WTC11 (cell line): ENCODE measurements at regions not wholly inside any gene's neighbourhood (a gene's known extent, or its start where the extent isn't known, plus 50 kb on each side); places are given as distances from the start of the nearest gene placed in this dataset.

Experiments used
- ATAC-seq: fragments of 200-7000 bp; cut with Tn5 transposase; 2 replicates; pipeline ENCODE4 v1.10.0; 2021; ENCODE audit warnings: mild to moderate bottlenecking, moderate library complexity
- CTCF ChIA-PET: fragments of 300-600 bp; sonication (Branson Sonifier 250); formaldehyde crosslinking; loops from one replicate; lab custom pipeline; 2021; ENCODE audit warnings: antibody characterized with exemption; lab: Charles Lee
- POLR2A ChIA-PET: fragments of 350-600 bp; sonication (Branson Sonifier 250); formaldehyde crosslinking; loops from one replicate; lab custom pipeline; 2021; ENCODE audit warnings: antibody characterized with exemption; lab: Charles Lee
- DNase-seq: peaks from one replicate; pipeline ENCODE4 v3.0.0; 2021; ENCODE audit warnings: low spot score
- H3K27ac Mint-ChIP-seq: 2 replicates; pipeline ENCODE4 v1.8.0; 2021; ENCODE audit warnings: mixed read lengths
- H3K27me3 Mint-ChIP-seq: 2 replicates; pipeline ENCODE4 v1.8.0; 2021; ENCODE audit warnings: low read depth, mild to moderate bottlenecking, moderate library complexity, mixed read lengths
- H3K36me3 Mint-ChIP-seq: 2 replicates; pipeline ENCODE4 v1.8.0; 2021; ENCODE audit warnings: mixed read lengths
- H3K4me1 Mint-ChIP-seq: 2 replicates; pipeline ENCODE4 v1.8.0; 2022; ENCODE audit warnings: mixed read lengths
- H3K4me3 Mint-ChIP-seq: 2 replicates; pipeline ENCODE4 v1.8.0; 2021; ENCODE audit warnings: mild to moderate bottlenecking, moderate library complexity, mixed read lengths
- H3K9me3 Mint-ChIP-seq: 2 replicates; pipeline ENCODE4 v1.8.0; 2021; ENCODE audit warnings: mixed read lengths
- CTCF ChIP-seq: fragments of 200-600 bp; IDR thresholded peaks from 2 replicates; pipeline ENCODE4 v1.8.0; 2022; ENCODE audit warnings: antibody characterized with exemption
- EMX1 ChIP-seq: fragments of 250-450 bp; sonication (Bioruptor Pico); IDR thresholded peaks from 2 replicates; pipeline ENCODE4 v1.8.0; 2021; ENCODE audit warnings: mild to moderate bottlenecking
- FOXK1 ChIP-seq: sonication (generic); formaldehyde crosslinking; IDR thresholded peaks from 2 replicates; pipeline ENCODE4 v1.8.0; 2022; ENCODE audit warnings: mild to moderate bottlenecking, moderate library complexity, missing genetic modification reagents
- FOXP1 ChIP-seq: sonication (generic); formaldehyde crosslinking; IDR thresholded peaks from 2 replicates; pipeline ENCODE4 v1.8.0; 2022; ENCODE audit warnings: missing genetic modification reagents, mild to moderate bottlenecking, moderate library complexity, borderline replicate concordance
- GTF2I ChIP-seq: fragments of 250-450 bp; sonication (Bioruptor Pico); conservative IDR thresholded peaks from 2 replicates; pipeline ENCODE4 v1.4.0; 2021; ENCODE audit warnings: mild to moderate bottlenecking
- NFATC4 ChIP-seq: fragments of 250-450 bp; sonication (Bioruptor Pico); IDR thresholded peaks from 2 replicates; pipeline ENCODE4 v1.9.0; 2021; ENCODE audit warnings: mild to moderate bottlenecking
- NR2C2 ChIP-seq: sonication (generic); formaldehyde crosslinking; IDR thresholded peaks from 2 replicates; pipeline ENCODE4 v1.8.0; 2022; ENCODE audit warnings: mild to moderate bottlenecking, missing genetic modification reagents
- RELA ChIP-seq: sonication (generic); formaldehyde crosslinking; IDR thresholded peaks from 2 replicates; pipeline ENCODE4 v1.8.1; 2022; ENCODE audit warnings: missing genetic modification reagents, mild to moderate bottlenecking, borderline replicate concordance
- SMAD4 ChIP-seq: sonication (generic); formaldehyde crosslinking; IDR thresholded peaks from 2 replicates; pipeline ENCODE4 v1.8.0; 2022; ENCODE audit warnings: mild to moderate bottlenecking, missing genetic modification reagents
- TEAD4 ChIP-seq: sonication (generic); formaldehyde crosslinking; IDR thresholded peaks from 2 replicates; pipeline ENCODE4 v1.8.0; 2022; ENCODE audit warnings: mild to moderate bottlenecking, missing genetic modification reagents
- ZBTB43 ChIP-seq: sonication (generic); formaldehyde crosslinking; IDR thresholded peaks from 2 replicates; pipeline ENCODE4 v1.8.1; 2023; ENCODE audit warnings: mild to moderate bottlenecking, missing genetic modification reagents
- ZNF317 ChIP-seq: sonication (generic); formaldehyde crosslinking; IDR thresholded peaks from 2 replicates; pipeline ENCODE4 v1.8.1; 2023; ENCODE audit warnings: low read depth, mild to moderate bottlenecking, moderate library complexity, missing genetic modification reagents, borderline replicate concordance
- ZNF416 ChIP-seq: fragments of 250-450 bp; sonication (Bioruptor Pico); IDR thresholded peaks from 2 replicates; pipeline ENCODE4 v1.9.0; 2021; ENCODE audit warnings: mild to moderate bottlenecking, inconsistent platforms
- ZNF671 ChIP-seq: fragments of 250-450 bp; sonication (Bioruptor Pico); IDR thresholded peaks from 2 replicates; pipeline ENCODE4 v1.8.0; 2021; ENCODE audit warnings: mild to moderate bottlenecking
- TF ChIP-seq, protein P1 (sequence below): fragments of 250-450 bp; sonication (Bioruptor Pico); IDR thresholded peaks from 2 replicates; pipeline ENCODE4 v2.1.2; 2022; ENCODE audit warnings: mild to moderate bottlenecking, moderate library complexity
- TF ChIP-seq, protein P2 (sequence below): sonication (generic); formaldehyde crosslinking; conservative IDR thresholded peaks from 2 replicates; pipeline ENCODE4 v1.8.1; 2022; ENCODE audit warnings: mild to moderate bottlenecking, missing genetic modification reagents
- TF ChIP-seq, protein P3 (sequence below): sonication (generic); formaldehyde crosslinking; IDR thresholded peaks from 2 replicates; pipeline ENCODE4 v1.8.1; 2022; ENCODE audit warnings: mild to moderate bottlenecking, missing genetic modification reagents, moderate library complexity, borderline replicate concordance
- TF ChIP-seq, protein P4 (sequence below): fragments of 250-450 bp; sonication (Bioruptor Pico); IDR thresholded peaks from 2 replicates; pipeline ENCODE4 v1.8.0; 2021; ENCODE audit warnings: mild to moderate bottlenecking
- TF ChIP-seq, protein P5 (sequence below): fragments of 250-450 bp; sonication (Bioruptor Pico); IDR thresholded peaks from 2 replicates; pipeline ENCODE4 v1.9.0; 2021; ENCODE audit warnings: mild to moderate bottlenecking

GRCh38 chr4:138960175-138960710, 55.3 kb upstream of the NOCT start:
- POLR2A ChIA-PET, result no interaction called here
- H3K27ac Mint-ChIP-seq, result no peak overlapping the region
- H3K4me3 Mint-ChIP-seq, result no peak overlapping the region
- H3K9me3 Mint-ChIP-seq, result peaks cover 5% of the 10 kb centered on the region; the same call in 1 of the 2 replicates
- no peaks in the 10 kb centered on the region for H3K27me3 Mint-ChIP-seq
- TF ChIP-seq ZNF671 (no peak), EMX1 (no peak), GTF2I (CRISPR knock-in tag) (no peak), ZBTB43 (no peak), ZNF416 (CRISPR knock-in tag) (no peak), RELA (CRISPR knock-in tag) (no peak), NFATC4 (CRISPR knock-in tag) (no peak), ZNF317 (CRISPR knock-in tag) (no peak), FOXP1 (CRISPR knock-in tag) (no peak), NR2C2 (CRISPR knock-in tag) (no peak), SMAD4 (no peak), FOXK1 (CRISPR knock-in tag) (no peak), CTCF (no peak), TEAD4 (CRISPR knock-in tag) (no peak)
- TF ChIP-seq, protein P1, sequence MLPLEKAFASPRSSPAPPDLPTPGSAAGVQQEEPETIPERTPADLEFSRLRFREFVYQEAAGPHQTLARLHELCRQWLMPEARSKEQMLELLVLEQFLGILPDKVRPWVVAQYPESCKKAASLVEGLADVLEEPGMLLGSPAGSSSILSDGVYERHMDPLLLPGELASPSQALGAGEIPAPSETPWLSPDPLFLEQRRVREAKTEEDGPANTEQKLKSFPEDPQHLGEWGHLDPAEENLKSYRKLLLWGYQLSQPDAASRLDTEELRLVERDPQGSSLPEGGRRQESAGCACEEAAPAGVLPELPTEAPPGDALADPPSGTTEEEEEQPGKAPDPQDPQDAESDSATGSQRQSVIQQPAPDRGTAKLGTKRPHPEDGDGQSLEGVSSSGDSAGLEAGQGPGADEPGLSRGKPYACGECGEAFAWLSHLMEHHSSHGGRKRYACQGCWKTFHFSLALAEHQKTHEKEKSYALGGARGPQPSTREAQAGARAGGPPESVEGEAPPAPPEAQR, result no peak
- TF ChIP-seq, protein P2, sequence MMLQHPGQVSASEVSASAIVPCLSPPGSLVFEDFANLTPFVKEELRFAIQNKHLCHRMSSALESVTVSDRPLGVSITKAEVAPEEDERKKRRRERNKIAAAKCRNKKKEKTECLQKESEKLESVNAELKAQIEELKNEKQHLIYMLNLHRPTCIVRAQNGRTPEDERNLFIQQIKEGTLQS (CRISPR knock-in tag), result no peak
- TF ChIP-seq, protein P3, sequence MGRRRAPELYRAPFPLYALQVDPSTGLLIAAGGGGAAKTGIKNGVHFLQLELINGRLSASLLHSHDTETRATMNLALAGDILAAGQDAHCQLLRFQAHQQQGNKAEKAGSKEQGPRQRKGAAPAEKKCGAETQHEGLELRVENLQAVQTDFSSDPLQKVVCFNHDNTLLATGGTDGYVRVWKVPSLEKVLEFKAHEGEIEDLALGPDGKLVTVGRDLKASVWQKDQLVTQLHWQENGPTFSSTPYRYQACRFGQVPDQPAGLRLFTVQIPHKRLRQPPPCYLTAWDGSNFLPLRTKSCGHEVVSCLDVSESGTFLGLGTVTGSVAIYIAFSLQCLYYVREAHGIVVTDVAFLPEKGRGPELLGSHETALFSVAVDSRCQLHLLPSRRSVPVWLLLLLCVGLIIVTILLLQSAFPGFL, result no peak
- TF ChIP-seq, protein P4, sequence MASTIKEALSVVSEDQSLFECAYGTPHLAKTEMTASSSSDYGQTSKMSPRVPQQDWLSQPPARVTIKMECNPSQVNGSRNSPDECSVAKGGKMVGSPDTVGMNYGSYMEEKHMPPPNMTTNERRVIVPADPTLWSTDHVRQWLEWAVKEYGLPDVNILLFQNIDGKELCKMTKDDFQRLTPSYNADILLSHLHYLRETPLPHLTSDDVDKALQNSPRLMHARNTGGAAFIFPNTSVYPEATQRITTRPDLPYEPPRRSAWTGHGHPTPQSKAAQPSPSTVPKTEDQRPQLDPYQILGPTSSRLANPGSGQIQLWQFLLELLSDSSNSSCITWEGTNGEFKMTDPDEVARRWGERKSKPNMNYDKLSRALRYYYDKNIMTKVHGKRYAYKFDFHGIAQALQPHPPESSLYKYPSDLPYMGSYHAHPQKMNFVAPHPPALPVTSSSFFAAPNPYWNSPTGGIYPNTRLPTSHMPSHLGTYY (CRISPR knock-in tag), result no peak
- TF ChIP-seq, protein P5, sequence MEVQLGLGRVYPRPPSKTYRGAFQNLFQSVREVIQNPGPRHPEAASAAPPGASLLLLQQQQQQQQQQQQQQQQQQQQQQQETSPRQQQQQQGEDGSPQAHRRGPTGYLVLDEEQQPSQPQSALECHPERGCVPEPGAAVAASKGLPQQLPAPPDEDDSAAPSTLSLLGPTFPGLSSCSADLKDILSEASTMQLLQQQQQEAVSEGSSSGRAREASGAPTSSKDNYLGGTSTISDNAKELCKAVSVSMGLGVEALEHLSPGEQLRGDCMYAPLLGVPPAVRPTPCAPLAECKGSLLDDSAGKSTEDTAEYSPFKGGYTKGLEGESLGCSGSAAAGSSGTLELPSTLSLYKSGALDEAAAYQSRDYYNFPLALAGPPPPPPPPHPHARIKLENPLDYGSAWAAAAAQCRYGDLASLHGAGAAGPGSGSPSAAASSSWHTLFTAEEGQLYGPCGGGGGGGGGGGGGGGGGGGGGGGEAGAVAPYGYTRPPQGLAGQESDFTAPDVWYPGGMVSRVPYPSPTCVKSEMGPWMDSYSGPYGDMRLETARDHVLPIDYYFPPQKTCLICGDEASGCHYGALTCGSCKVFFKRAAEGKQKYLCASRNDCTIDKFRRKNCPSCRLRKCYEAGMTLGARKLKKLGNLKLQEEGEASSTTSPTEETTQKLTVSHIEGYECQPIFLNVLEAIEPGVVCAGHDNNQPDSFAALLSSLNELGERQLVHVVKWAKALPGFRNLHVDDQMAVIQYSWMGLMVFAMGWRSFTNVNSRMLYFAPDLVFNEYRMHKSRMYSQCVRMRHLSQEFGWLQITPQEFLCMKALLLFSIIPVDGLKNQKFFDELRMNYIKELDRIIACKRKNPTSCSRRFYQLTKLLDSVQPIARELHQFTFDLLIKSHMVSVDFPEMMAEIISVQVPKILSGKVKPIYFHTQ (CRISPR knock-in tag), result no peak
- H3K36me3 Mint-ChIP-seq, result no peaks in the 10 kb centered on the region
- no peak for DNase-seq
- CTCF ChIA-PET, result no interaction called here
- H3K4me1 Mint-ChIP-seq, result peaks cover 11% of the 10 kb centered on the region
- no peak for ATAC-seq
